PC-9 (cell line): ENCODE measurements at regions not wholly inside any gene's neighbourhood (a gene's known extent, or its start where the extent isn't known, plus 50 kb on each side); places are given as distances from the start of the nearest gene placed in this dataset.
"Not testable (repeated sequence)": the region's sequence is repeated elsewhere in the genome, so short reads cannot be mapped to it uniquely, and the experiment has no call there.

ENCODE experiments used
- BruUV-seq: library from RNA; stranded (reverse); fragments of 400-500 nt; replicated peaks from 2 replicates; lab custom pipeline; 2021; lab: Mats Ljungman, UMichigan
- CTCF ChIA-PET: fragments of 300-600 bp; sonication (Branson Sonifier 250); formaldehyde crosslinking; loops from one replicate; lab custom pipeline; 2022; ENCODE audit warnings: antibody characterized with exemption; lab: Charles Lee
- POLR2A ChIA-PET: fragments of 300-600 bp; sonication (Branson Sonifier 250); formaldehyde crosslinking; loops from one replicate; lab custom pipeline; 2022; ENCODE audit warnings: antibody characterized with exemption; ENCODE audit not compliant: unreplicated experiment; lab: Charles Lee
- DNase-seq, 2 experiments: peaks; one replicate each; pipeline versions ENCODE4 v3.0.0 to v3.0.0-alpha.2; 2015 to 2022; ENCODE audit warnings: mixed read lengths in 1 of 2
- H2AFZ ChIP-seq: fragments of 200-600 bp; sonication (generic); 2 replicates; pipeline ENCODE4 v1.8.1; 2017; ENCODE audit warnings: antibody characterized with exemption
- H3F3A ChIP-seq: fragments of 200-600 bp; sonication (generic); 2 replicates; pipeline ENCODE4 v1.8.1; 2017; ENCODE audit warnings: antibody characterized with exemption, mild to moderate bottlenecking, low read depth; ENCODE audit not compliant: insufficient read depth
- H3K27ac ChIP-seq: fragments of 200-600 bp; sonication (generic); 2 replicates; pipeline ENCODE4 v1.6.1; 2016; ENCODE audit warnings: mixed run types
- H3K27me3 ChIP-seq: fragments of 200-600 bp; sonication (generic); 2 replicates; pipeline ENCODE4 v1.6.1; 2016; ENCODE audit warnings: low read depth, mixed run types; ENCODE audit not compliant: insufficient read depth
- H3K36me3 ChIP-seq: fragments of 200-600 bp; sonication (generic); 2 replicates; pipeline ENCODE4 v1.6.1; 2016; ENCODE audit warnings: low read depth, mixed run types
- H3K4me1 ChIP-seq: fragments of 200-600 bp; sonication (generic); replicated peaks from 2 replicates; pipeline ENCODE4 v1.6.1; 2016; ENCODE audit warnings: mixed run types; ENCODE audit not compliant: insufficient read depth
- H3K4me2 ChIP-seq: fragments of 200-600 bp; sonication (generic); 2 replicates; pipeline ENCODE4 v1.6.1; 2017; ENCODE audit warnings: mixed run types
- H3K4me3 ChIP-seq: fragments of 200-600 bp; sonication (generic); 2 replicates; pipeline ENCODE4 v1.6.1; 2016; ENCODE audit warnings: mixed run types
- H3K79me2 ChIP-seq: fragments of 200-600 bp; sonication (generic); 2 replicates; pipeline ENCODE4 v1.6.1; 2017; ENCODE audit warnings: low read depth, mixed run types
- H3K9me2 ChIP-seq: fragments of 200-600 bp; sonication (generic); 2 replicates; pipeline ENCODE4 v1.8.1; 2017; ENCODE audit warnings: mild to moderate bottlenecking; ENCODE audit not compliant: insufficient read depth
- H3K9me3 ChIP-seq: fragments of 200-600 bp; sonication (generic); 2 replicates; pipeline ENCODE4 v1.8.1; 2016; ENCODE audit warnings: low read depth; ENCODE audit not compliant: insufficient read depth
- H4K20me1 ChIP-seq: fragments of 200-600 bp; sonication (generic); 2 replicates; pipeline ENCODE4 v1.8.1; 2017; ENCODE audit not compliant: insufficient read depth
- intact Hi-C: fragments of 100-400 bp; cut with micrococcal nuclease; formaldehyde crosslinking; loops from one replicate; pipeline ENCODE4 v1.10.0; 2022; ENCODE audit not compliant: unreplicated experiment
- TF ChIP-seq, protein P1 (sequence below): fragments of 200-600 bp; sonication (generic); conservative IDR thresholded peaks from 2 replicates; pipeline ENCODE4 v1.6.1; 2017; ENCODE audit warnings: mixed run types, antibody characterized with exemption, mild to moderate bottlenecking, moderate library complexity

DNA sequence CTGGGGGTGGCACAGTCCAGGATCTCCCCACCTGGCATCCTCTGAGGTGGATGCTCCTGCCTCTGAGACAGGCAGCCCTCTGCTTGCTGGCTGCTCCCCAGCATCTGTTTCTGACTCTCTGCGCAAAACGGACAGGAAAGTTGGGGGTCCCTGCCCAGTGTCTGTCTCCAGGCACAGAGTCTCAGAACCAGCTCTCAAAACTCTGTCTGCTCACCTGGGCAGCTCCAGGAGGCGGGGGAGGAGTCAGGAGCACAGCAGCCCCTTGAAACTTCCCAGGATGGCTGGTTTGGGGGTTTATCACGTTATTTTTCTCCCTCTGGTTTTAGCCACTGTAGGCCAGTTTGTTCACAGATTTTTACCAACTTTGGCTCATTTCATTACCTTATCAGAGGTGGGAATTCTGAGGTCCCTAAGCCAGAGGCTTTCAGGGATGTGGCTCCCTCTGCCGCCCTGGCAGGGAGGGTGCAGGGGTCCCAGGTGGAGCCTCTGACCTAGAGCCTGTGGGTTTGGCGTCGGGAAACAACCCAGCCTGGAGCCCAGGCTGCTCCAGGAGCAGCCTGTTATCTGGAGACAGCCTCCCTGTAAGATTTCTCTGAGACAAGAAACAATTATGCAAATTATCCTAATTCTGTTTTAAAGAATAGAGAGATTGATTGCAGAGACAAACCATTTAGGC is 334.1 kb downstream of the CACNA1B start:
- CTCF ChIA-PET, H3K27ac ChIP-seq, H3K79me2 ChIP-seq, H3K27me3 ChIP-seq, H2AFZ ChIP-seq, H4K20me1 ChIP-seq, H3K36me3 ChIP-seq, H3K4me2 ChIP-seq, BruUV-seq, H3F3A ChIP-seq, H3K4me1 ChIP-seq, intact Hi-C loops, H3K4me3 ChIP-seq, H3K9me3 ChIP-seq, POLR2A ChIA-PET, H3K9me2 ChIP-seq: not testable (repeated sequence)
- peak in 1 of 2 experiments; percentile 35 for DNase-seq
- TF ChIP-seq, protein P1, sequence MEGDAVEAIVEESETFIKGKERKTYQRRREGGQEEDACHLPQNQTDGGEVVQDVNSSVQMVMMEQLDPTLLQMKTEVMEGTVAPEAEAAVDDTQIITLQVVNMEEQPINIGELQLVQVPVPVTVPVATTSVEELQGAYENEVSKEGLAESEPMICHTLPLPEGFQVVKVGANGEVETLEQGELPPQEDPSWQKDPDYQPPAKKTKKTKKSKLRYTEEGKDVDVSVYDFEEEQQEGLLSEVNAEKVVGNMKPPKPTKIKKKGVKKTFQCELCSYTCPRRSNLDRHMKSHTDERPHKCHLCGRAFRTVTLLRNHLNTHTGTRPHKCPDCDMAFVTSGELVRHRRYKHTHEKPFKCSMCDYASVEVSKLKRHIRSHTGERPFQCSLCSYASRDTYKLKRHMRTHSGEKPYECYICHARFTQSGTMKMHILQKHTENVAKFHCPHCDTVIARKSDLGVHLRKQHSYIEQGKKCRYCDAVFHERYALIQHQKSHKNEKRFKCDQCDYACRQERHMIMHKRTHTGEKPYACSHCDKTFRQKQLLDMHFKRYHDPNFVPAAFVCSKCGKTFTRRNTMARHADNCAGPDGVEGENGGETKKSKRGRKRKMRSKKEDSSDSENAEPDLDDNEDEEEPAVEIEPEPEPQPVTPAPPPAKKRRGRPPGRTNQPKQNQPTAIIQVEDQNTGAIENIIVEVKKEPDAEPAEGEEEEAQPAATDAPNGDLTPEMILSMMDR, result peak; percentile 43

DNA sequence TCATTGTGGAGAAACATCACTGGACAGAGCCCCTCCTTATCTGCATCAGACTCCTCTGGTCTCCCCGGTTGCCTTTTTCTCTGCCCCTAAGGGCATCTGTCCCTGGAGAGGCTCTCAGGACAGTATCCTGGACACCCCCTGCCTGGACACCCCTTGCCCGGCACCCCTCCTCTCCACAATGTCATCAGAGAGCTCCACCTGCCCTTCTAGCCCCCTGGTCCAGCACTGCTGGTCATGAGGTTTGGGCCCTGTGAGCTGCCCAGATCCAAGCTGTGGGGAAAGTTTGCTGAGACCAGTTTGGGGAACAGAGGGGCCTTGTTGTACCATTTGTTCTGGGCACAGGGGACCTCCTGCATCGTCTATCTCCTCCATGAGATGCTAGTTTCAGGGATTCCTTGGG is 335.2 kb downstream of the CACNA1B start:
- BruUV-seq, POLR2A ChIA-PET, H3K27me3 ChIP-seq, CTCF ChIA-PET, H3K4me1 ChIP-seq, H3K9me2 ChIP-seq, H3K4me3 ChIP-seq, H2AFZ ChIP-seq, DNase-seq, H4K20me1 ChIP-seq, H3F3A ChIP-seq, H3K9me3 ChIP-seq, intact Hi-C loops, H3K27ac ChIP-seq, H3K36me3 ChIP-seq, H3K4me2 ChIP-seq, H3K79me2 ChIP-seq: not testable (repeated sequence)

- POLR2A ChIA-PET, H3K27me3 ChIP-seq, H3K36me3 ChIP-seq, H3K4me2 ChIP-seq, CTCF ChIA-PET, DNase-seq, H3K79me2 ChIP-seq, H3K4me1 ChIP-seq, H3K9me3 ChIP-seq, H4K20me1 ChIP-seq, BruUV-seq, H3K9me2 ChIP-seq, intact Hi-C loops, H3K4me3 ChIP-seq, H2AFZ ChIP-seq, H3F3A ChIP-seq, H3K27ac ChIP-seq: not testable (repeated sequence)
These were observed 336.2 kb downstream of the CACNA1B start for GRCh38 chr9:138213748-138214147.

DNA sequence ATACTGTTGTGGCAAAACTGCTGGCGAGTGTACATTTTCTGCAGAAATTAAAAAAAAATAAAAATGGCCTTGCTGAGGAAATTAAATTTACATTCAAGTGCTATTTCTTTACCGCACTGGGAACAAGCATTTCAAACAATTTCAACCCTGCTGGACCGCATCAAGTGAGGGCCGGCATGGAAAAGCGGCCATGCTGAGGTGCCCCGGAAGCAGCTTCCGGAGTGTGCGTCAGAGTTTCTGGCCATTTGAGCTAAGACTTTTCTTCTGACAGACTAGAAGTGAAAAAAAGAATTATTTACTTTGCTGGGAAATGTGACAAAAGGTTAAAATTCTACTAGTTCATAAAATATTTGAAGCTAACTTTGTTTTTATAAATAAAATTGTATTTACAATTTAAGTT is 337.0 kb downstream of the CACNA1B start:
- CTCF ChIA-PET, H3K4me1 ChIP-seq, BruUV-seq, H3K9me3 ChIP-seq, H3K79me2 ChIP-seq, intact Hi-C loops, H4K20me1 ChIP-seq, H2AFZ ChIP-seq, H3K27ac ChIP-seq, DNase-seq, H3K36me3 ChIP-seq, H3F3A ChIP-seq, H3K4me3 ChIP-seq, H3K9me2 ChIP-seq, H3K4me2 ChIP-seq, H3K27me3 ChIP-seq, POLR2A ChIA-PET: not testable (repeated sequence)

- H3K9me3 ChIP-seq, H2AFZ ChIP-seq, POLR2A ChIA-PET, H3K4me2 ChIP-seq, H3K27ac ChIP-seq, BruUV-seq, H3K79me2 ChIP-seq, DNase-seq, H3K9me2 ChIP-seq, H3F3A ChIP-seq, H3K4me1 ChIP-seq, intact Hi-C loops, H3K27me3 ChIP-seq, H3K36me3 ChIP-seq, CTCF ChIA-PET, H4K20me1 ChIP-seq, H3K4me3 ChIP-seq: not testable (repeated sequence)
These were observed 338.0 kb downstream of the CACNA1B start for GRCh38 chr9:138215588-138215987.

- H2AFZ ChIP-seq, H3K9me3 ChIP-seq, H3K9me2 ChIP-seq, intact Hi-C loops, H3K4me3 ChIP-seq, POLR2A ChIA-PET, H4K20me1 ChIP-seq, CTCF ChIA-PET, H3K4me1 ChIP-seq, DNase-seq, H3K36me3 ChIP-seq, H3F3A ChIP-seq, H3K79me2 ChIP-seq, H3K27me3 ChIP-seq: not testable (repeated sequence)
- Histone ChIP-seq H3K27ac (peak overlapping the region; percentile 45; the same call in 1 of the 2 replicates), H3K4me2 (peak overlapping the region; percentile 36; the same call in 1 of the 2 replicates)
- BruUV-seq, result TSS peak; percentile 97
These were observed 339.2 kb downstream of the CACNA1B start for GRCh38 chr9:138216817-138217216.
